ENCODE measurements at regions not wholly inside any gene's neighbourhood (a gene's known extent, or its start where the extent isn't known, plus 50 kb on each side); places are given as distances from the start of the nearest gene placed in this dataset.

DNA sequence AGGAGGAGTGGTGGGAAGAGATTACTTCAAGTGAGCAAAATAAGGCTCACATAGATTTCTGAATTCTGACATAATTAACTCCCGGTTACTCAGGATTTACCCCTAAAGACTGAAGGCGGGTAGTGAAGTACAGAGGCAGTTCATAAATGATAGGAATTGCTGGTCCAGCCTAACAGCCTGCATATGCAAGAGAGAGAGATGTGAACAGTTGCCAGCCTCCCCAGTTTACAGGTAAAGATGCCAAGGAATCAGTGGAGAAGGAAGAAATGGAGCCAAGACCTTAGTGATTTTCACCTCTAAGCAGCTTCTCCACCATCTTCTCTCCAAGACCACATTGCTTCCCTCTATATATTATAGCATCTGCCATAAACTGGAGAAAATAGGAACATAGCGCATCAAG is 91.8 kb upstream of the THUMPD2 start:
- Histone ChIP-seq H3K23ac (ENCODE audit: low read depth, low read length) (peak overlapping the region; percentile 3; the same call in 1 of the 2 replicates), H4K20me1 (ENCODE audit: insufficient read depth, low read length) (no peaks in the 10 kb centered on the region), H2BK20ac (ENCODE audit: low read depth, low read length) (peak overlapping the region; percentile 67; the same call in 1 of the 2 replicates), H3K18ac (ENCODE audit: low read depth, low read length) (peak overlapping the region; percentile 15; the same call in 1 of the 2 replicates), H3K4me1 (ENCODE audit: control insufficient read depth, insufficient read depth, low read length) (peaks cover 6% of the 10 kb centered on the region), H3K79me1 (ENCODE audit: low read depth in 1 of 2, low read length in 2 of 2) (no peaks in the 10 kb centered on the region), H2BK15ac (ENCODE audit: low read depth, low read length) (peak overlapping the region; percentile 25; the same call in 1 of the 3 replicates), H3K4me3 (ENCODE audit: insufficient read depth, low read depth, low read length) (no peak overlapping the region), H2AK5ac (ENCODE audit: low read depth, low read length) (no peak overlapping the region; the same call in 1 of the 2 replicates), H4K8ac (ENCODE audit: low read depth in 2 of 2, low read length in 2 of 2) (peak overlapping the region in 1 of 2 experiments; percentile 25; a peak in 1 of 4 replicates), H3K14ac (replicated peaks; ENCODE audit: low read depth, low read length) (peak overlapping the region; percentile 38; the same call in 1 of the 2 replicates), H4K5ac (ENCODE audit: low read depth, low read length) (no peak overlapping the region), H2AFZ (replicated peaks; ENCODE audit: low read length, poor library complexity) (no peak overlapping the region), H4K91ac (ENCODE audit: insufficient read depth, low read depth, low read length) (no peak overlapping the region; the same call in 1 of the 2 replicates), H3K4ac (ENCODE audit: low read depth, low read length) (peak overlapping the region; percentile 30; the same call in 1 of the 2 replicates), H3K9me1 (ENCODE audit: insufficient read depth, low read length) (peaks cover 5% of the 10 kb centered on the region; the same call in 1 of the 2 replicates), H2BK120ac (ENCODE audit: low read depth, low read length) (peak overlapping the region; percentile 70), H3K4me2 (ENCODE audit: low read depth, low read length) (no peak overlapping the region), H2AK9ac (replicated peaks; ENCODE audit: low read depth, low read length, poor library complexity) (no peak overlapping the region), H3K27ac (ENCODE audit: insufficient read depth, low read length) (no peak overlapping the region), H3K56ac (ENCODE audit: extremely low read depth, insufficient read depth, low read length) (no peak overlapping the region), H2BK5ac (ENCODE audit: low read depth, low read length, poor library complexity, severe bottlenecking) (no peak overlapping the region), H3K27me3 (ENCODE audit: control insufficient read depth, insufficient read depth, low read length) (peaks cover 4% of the 10 kb centered on the region; the same call in 1 of the 2 replicates), H3K9ac (ENCODE audit: low read depth, low read length) (no peak overlapping the region), H3K36me3 (ENCODE audit: control insufficient read depth, insufficient read depth, low read length) (no peaks in the 10 kb centered on the region), H3K9me3 (ENCODE audit: control insufficient read depth, insufficient read depth, low read length) (no peaks in the 10 kb centered on the region)
- no peak for TF ChIP-seq SMC3 (IDR thresholded peaks at IDR 0.05; ENCODE audit: low read depth, low read length)
- no peak for TF ChIP-seq RFX5 (IDR thresholded peaks at IDR 0.05; ENCODE audit: low read depth, low read length)
- no peak for TF ChIP-seq MXI1 (IDR thresholded peaks at IDR 0.05; ENCODE audit: borderline replicate concordance, low read depth, low read length)
- no peak for TF ChIP-seq BHLHE40 (IDR thresholded peaks at IDR 0.05; ENCODE audit: low read depth, low read length)
- dilution Hi-C loops (cut with HindIII; ENCODE audit: low sequenced_read_pairs, unreplicated experiment) = no loop called here
- no TSS peak for BruUV-seq (replicated peaks)
- in situ Hi-C loops (cut with MboI; ENCODE audit: low sequenced_read_pairs) = no loop called here
- CTCF ChIA-PET = no interaction called here
- ATAC-seq (ENCODE audit: low read depth) (no peak), DNase-seq (no peak)
- no CpG with 5 or more reads among the region's 3 CpGs for WGBS, 2 experiments (ENCODE audit: extremely low coverage in 2 of 2, insufficient read length in 1 of 2)
- intact Hi-C loops (cut with micrococcal nuclease) = no loop called here
- POLR2A ChIA-PET (ENCODE audit: unreplicated experiment) = no interaction called here
